Calu3 (cell line): ENCODE measurements at regions not wholly inside any gene's neighbourhood (a gene's known extent, or its start where the extent isn't known, plus 50 kb on each side); places are given as distances from the start of the nearest gene placed in this dataset.

Experiments
- BruUV-seq: library from RNA; stranded (reverse); fragments of 400-500 nt; replicated peaks from 2 replicates; lab custom pipeline; 2021; lab: Mats Ljungman, UMichigan
- CTCF ChIA-PET: fragments of 300-600 bp; sonication (Branson Sonifier 250); formaldehyde crosslinking; loops from one replicate; lab custom pipeline; 2022; ENCODE audit warnings: antibody characterized with exemption; lab: Charles Lee
- DNase-seq: peaks from one replicate; pipeline ENCODE4 v3.0.0; 2022
- H3K27ac Mint-ChIP-seq: one replicate; pipeline ENCODE4 v1.8.0; 2022; ENCODE audit warnings: mixed read lengths; ENCODE audit not compliant: unreplicated experiment
- H3K27me3 Mint-ChIP-seq: one replicate; pipeline ENCODE4 v1.8.0; 2022; ENCODE audit warnings: mixed read lengths; ENCODE audit not compliant: unreplicated experiment
- H3K36me3 Mint-ChIP-seq: one replicate; pipeline ENCODE4 v1.8.0; 2022; ENCODE audit warnings: mild to moderate bottlenecking, moderate library complexity, mixed read lengths; ENCODE audit not compliant: insufficient read depth, unreplicated experiment
- H3K4me1 Mint-ChIP-seq: one replicate; pipeline ENCODE4 v1.8.0; 2022; ENCODE audit warnings: mild to moderate bottlenecking, low read depth, mixed read lengths; ENCODE audit not compliant: unreplicated experiment
- H3K4me3 Mint-ChIP-seq: one replicate; pipeline ENCODE4 v1.8.0; 2022; ENCODE audit warnings: mild to moderate bottlenecking, low read depth, moderate library complexity, mixed read lengths; ENCODE audit not compliant: unreplicated experiment
- H3K9me3 Mint-ChIP-seq: one replicate; pipeline ENCODE4 v1.8.0; 2022; ENCODE audit warnings: low read depth, mixed read lengths; ENCODE audit not compliant: unreplicated experiment
- intact Hi-C: fragments of 100-400 bp; cut with micrococcal nuclease; formaldehyde crosslinking; loops from one replicate; pipeline ENCODE4 v1.10.0; 2022; ENCODE audit not compliant: unreplicated experiment
- TF ChIP-seq, protein P1 (sequence below): fragments of 200-600 bp; IDR thresholded peaks from one replicate; pipeline ENCODE4 v1.8.0; 2022; ENCODE audit warnings: antibody characterized with exemption; ENCODE audit not compliant: unreplicated experiment

DNA sequence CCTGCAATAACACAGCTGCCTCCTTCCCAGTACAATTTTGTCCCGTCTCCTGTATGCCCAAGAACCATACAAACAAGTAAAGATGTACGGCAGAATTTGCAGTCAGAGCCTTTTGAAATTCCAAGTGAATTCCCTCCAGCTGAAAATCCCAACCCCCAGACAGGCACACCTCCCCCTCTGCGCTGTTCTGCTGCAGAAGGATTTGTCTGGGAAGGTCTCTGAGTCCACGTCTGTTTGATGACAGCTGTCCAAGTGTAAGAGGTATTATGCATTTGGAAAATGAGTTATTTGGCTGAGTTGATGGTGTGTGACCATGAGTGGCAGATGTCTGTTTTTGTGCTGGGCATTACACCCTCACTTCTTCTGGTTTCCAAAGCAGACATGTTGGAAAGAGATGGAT, 104.9 kb upstream of the HS3ST4 start:
- CTCF ChIA-PET: no interaction called here
- no peak for DNase-seq
- TF ChIP-seq, protein P1, sequence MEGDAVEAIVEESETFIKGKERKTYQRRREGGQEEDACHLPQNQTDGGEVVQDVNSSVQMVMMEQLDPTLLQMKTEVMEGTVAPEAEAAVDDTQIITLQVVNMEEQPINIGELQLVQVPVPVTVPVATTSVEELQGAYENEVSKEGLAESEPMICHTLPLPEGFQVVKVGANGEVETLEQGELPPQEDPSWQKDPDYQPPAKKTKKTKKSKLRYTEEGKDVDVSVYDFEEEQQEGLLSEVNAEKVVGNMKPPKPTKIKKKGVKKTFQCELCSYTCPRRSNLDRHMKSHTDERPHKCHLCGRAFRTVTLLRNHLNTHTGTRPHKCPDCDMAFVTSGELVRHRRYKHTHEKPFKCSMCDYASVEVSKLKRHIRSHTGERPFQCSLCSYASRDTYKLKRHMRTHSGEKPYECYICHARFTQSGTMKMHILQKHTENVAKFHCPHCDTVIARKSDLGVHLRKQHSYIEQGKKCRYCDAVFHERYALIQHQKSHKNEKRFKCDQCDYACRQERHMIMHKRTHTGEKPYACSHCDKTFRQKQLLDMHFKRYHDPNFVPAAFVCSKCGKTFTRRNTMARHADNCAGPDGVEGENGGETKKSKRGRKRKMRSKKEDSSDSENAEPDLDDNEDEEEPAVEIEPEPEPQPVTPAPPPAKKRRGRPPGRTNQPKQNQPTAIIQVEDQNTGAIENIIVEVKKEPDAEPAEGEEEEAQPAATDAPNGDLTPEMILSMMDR: no peak
- Mint-ChIP-seq H3K36me3 (no peaks in the 10 kb centered on the region), H3K4me1 (no peaks in the 10 kb centered on the region), H3K9me3 (peaks cover 4% of the 10 kb centered on the region), H3K4me3 (no peak overlapping the region), H3K27me3 (no peaks in the 10 kb centered on the region), H3K27ac (no peak overlapping the region)
- BruUV-seq: no TSS peak
- intact Hi-C loops: no loop called here

DNA sequence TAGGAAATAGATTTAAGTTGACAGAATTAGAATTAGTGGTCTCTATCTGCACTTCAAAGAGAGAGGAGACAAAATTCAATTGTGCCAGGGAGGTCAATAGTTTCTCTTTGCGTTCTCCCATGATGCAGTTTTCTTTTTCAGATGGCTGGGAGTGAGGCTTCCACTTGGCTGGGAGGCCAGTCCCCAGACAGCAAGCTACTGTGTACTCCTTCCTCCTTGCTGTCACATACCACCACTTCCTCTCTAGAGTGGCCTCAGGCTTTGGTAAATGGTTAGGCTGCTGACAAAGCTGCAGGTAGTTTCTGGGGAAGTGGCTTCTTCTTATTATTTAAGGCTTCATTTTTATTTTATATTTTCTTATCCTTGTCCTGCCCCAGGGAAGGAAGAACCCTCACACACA, 106.2 kb upstream of the HS3ST4 start:
- no peak for DNase-seq
- Mint-ChIP-seq H3K4me1 (no peaks in the 10 kb centered on the region), H3K9me3 (peaks cover 2% of the 10 kb centered on the region), H3K36me3 (no peaks in the 10 kb centered on the region), H3K27me3 (no peaks in the 10 kb centered on the region), H3K27ac (no peak overlapping the region), H3K4me3 (no peak overlapping the region)
- intact Hi-C loops: no loop called here
- CTCF ChIA-PET: no interaction called here
- TF ChIP-seq, protein P1: no peak
- BruUV-seq: no TSS peak

GRCh38 chr16:25580041-25580440, 111.7 kb upstream of the HS3ST4 start:
- CTCF ChIA-PET: no interaction called here
- Mint-ChIP-seq H3K4me1 (no peaks in the 10 kb centered on the region), H3K4me3 (no peak overlapping the region), H3K27ac (no peak overlapping the region), H3K36me3 (no peaks in the 10 kb centered on the region), H3K9me3 (peaks cover 6% of the 10 kb centered on the region), H3K27me3 (peaks cover 12% of the 10 kb centered on the region)
- no TSS peak for BruUV-seq
- TF ChIP-seq, protein P1: no peak
- intact Hi-C loops: no loop called here
- DNase-seq: no peak

DNA sequence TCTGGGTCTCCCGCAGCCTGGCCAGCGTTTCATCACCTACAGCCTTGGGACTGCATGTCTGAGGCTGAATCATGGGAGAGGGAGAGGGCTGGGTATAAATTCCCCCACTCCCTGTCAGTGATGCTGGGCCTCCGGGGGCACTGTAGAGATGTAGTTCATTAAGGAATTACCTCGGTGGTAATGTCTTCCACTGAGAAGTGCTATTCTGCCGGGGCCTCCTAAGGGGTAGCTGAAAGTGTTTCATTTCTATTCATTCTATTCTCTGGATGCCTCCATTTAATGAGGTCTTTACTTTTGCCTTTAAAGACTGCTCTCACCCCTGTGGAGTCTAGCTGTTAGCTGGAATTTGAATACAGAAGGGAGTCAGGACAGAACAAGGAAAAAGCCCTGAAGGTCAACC, 116.4 kb upstream of the HS3ST4 start:
- H3K4me3 Mint-ChIP-seq: no peak overlapping the region
- no peaks in the 10 kb centered on the region for H3K36me3 Mint-ChIP-seq
- H3K9me3 Mint-ChIP-seq: peaks cover 3% of the 10 kb centered on the region
- no peaks in the 10 kb centered on the region for H3K4me1 Mint-ChIP-seq
- TF ChIP-seq, protein P1: no peak
- CTCF ChIA-PET: interaction anchor here (0.7 kb wide), 1 partner anchor 58 kb away, joined by 3 read pairs; no protein-coding TSS in a partner anchor
- peaks cover 12% of the 10 kb centered on the region for H3K27me3 Mint-ChIP-seq
- BruUV-seq: no TSS peak
- H3K27ac Mint-ChIP-seq: no peak overlapping the region
- intact Hi-C loops: no loop called here
- no peak for DNase-seq
